Activated CD8-positive, alpha-beta T cell treated with anti-CD3 and anti-CD28 coated beads for 36 hours (primary cell): ENCODE measurements at regions not wholly inside any gene's neighbourhood (a gene's known extent, or its start where the extent isn't known, plus 50 kb on each side); places are given as distances from the start of the nearest gene placed in this dataset.

Experiments used
- ATAC-seq: fragments of 200-7000 bp; cut with Tn5 transposase; one replicate; pipeline ENCODE4 v1.10.0; 2021; ENCODE audit warnings: mild to moderate bottlenecking, moderate library complexity
- CTCF ChIA-PET: fragments of 350-600 bp; sonication (Branson Sonifier 250); formaldehyde crosslinking; loops from one replicate; lab custom pipeline; 2021; ENCODE audit warnings: antibody characterized with exemption; lab: Charles Lee
- POLR2A ChIA-PET: fragments of 350-600 bp; sonication (Branson Sonifier 250); formaldehyde crosslinking; loops from one replicate; lab custom pipeline; 2021; ENCODE audit warnings: antibody characterized with exemption; lab: Charles Lee
- DNase-seq: peaks from one replicate; pipeline ENCODE4 v3.0.0-alpha.2; 2020
- H3K27ac Mint-ChIP-seq: one replicate; pipeline ENCODE4 v1.8.0; 2021; ENCODE audit warnings: mild to moderate bottlenecking, mixed read lengths
- H3K27me3 Mint-ChIP-seq: one replicate; pipeline ENCODE4 v1.8.0; 2021; ENCODE audit warnings: mixed read lengths
- H3K36me3 Mint-ChIP-seq: one replicate; pipeline ENCODE4 v1.8.0; 2021; ENCODE audit warnings: low read depth, mixed read lengths
- H3K4me1 Mint-ChIP-seq: one replicate; pipeline ENCODE4 v1.8.0; 2021; ENCODE audit warnings: low read depth, mixed read lengths
- H3K4me3 Mint-ChIP-seq: one replicate; pipeline ENCODE4 v1.8.0; 2021; ENCODE audit warnings: mild to moderate bottlenecking, moderate library complexity, mixed read lengths
- H3K9me3 Mint-ChIP-seq: one replicate; pipeline ENCODE4 v1.8.0; 2021; ENCODE audit warnings: mixed read lengths
- intact Hi-C: fragments of 100-400 bp; cut with micrococcal nuclease; formaldehyde crosslinking; loops from one replicate; pipeline ENCODE4 v1.10.0; 2022
- TF ChIP-seq, protein P1 (sequence below): fragments of 200-600 bp; IDR thresholded peaks from one replicate; pipeline ENCODE4 v1.8.0; 2022; ENCODE audit warnings: antibody characterized with exemption, mild to moderate bottlenecking

DNA sequence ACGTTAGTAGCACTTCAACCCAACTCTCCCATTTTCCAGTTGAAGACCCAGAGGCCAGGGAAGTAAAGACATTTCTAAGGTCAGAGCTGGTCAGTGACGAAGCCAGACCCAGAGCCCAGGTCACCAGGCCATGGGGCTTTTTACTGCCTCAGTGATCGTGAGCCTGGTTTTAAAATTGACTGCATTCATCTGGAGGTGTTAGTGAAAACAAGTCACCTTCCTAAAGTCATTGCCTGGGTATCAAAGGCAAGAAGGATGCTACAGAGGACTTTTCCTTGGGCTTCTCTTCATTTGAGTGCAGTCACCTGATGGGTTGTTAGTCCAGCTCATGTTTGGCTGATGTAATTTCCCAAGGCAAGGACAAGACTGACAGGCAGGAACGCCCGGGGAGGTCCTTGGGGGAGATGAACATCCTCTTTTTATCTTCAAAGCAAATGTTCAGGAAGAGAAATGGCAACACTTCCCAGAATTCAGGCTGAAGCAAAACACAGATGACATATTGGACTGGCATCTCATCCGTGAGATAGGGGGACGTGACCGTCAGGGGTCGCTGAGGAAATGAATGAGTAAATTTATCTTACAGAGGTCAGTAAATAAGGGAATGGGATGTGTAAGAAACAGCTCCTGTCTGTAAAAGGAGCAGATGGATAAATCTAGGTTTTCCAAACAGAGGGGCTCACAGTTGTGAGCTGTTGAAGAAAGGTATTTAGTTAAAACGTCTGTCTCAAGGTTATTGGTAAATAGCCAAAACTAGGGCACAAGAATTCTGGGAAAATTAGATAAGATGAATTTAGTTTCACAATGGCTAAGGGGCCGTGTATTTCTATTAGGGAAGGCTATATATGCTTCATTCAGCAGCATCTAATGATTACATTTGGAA is 201.2 kb downstream of the OPA1 start:
- CTCF ChIA-PET: no interaction called here

DNA sequence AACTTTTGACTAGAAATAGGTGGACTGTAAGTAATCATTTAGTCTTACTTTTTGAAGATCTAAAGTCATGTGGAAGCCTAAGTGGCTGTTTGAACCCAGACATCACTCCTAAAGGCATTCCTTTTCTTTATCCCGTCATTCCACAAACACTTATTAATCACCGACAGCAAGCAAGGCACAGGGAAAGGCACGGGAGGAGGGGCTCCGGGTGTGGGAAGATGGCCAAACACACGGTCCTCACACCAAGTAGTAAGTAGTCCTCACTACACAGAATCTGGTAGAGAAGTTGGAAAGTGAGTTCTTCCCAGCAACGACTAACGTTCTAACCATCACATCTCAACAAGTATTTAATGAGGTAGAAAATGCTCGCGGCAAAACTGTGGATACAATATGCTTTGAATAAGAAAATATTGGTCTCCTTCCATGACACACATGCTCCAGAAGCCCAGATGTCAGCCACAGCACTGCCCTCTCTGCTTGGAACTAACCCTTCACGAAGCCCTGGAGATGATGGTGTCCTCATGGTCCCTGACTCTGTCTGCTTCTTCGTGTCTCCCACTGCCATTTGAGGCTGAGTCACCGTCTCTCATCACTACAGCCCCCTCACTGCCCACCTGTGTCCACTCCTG is 202.2 kb downstream of the OPA1 start:
- TF ChIP-seq, protein P1, sequence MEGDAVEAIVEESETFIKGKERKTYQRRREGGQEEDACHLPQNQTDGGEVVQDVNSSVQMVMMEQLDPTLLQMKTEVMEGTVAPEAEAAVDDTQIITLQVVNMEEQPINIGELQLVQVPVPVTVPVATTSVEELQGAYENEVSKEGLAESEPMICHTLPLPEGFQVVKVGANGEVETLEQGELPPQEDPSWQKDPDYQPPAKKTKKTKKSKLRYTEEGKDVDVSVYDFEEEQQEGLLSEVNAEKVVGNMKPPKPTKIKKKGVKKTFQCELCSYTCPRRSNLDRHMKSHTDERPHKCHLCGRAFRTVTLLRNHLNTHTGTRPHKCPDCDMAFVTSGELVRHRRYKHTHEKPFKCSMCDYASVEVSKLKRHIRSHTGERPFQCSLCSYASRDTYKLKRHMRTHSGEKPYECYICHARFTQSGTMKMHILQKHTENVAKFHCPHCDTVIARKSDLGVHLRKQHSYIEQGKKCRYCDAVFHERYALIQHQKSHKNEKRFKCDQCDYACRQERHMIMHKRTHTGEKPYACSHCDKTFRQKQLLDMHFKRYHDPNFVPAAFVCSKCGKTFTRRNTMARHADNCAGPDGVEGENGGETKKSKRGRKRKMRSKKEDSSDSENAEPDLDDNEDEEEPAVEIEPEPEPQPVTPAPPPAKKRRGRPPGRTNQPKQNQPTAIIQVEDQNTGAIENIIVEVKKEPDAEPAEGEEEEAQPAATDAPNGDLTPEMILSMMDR: no peak
- ATAC-seq (no peak), DNase-seq (no peak)
- Mint-ChIP-seq H3K4me1 (no peaks in the 10 kb centered on the region), H3K27ac (no peak overlapping the region), H3K4me3 (no peak overlapping the region), H3K9me3 (no peaks in the 10 kb centered on the region), H3K36me3 (no peaks in the 10 kb centered on the region), H3K27me3 (peaks cover 15% of the 10 kb centered on the region)
- POLR2A ChIA-PET: no interaction called here
- intact Hi-C loops: no loop called here
- CTCF ChIA-PET: interaction anchor here (0.9 kb wide), 1 partner anchor 14 kb away, joined by 3 read pairs; no protein-coding TSS in a partner anchor

More for the DNA sequence above, 201.2 kb downstream of the OPA1 start:
- no peak overlapping the region for H3K27ac Mint-ChIP-seq
- POLR2A ChIA-PET: no interaction called here
- intact Hi-C loops: no loop called here
- H3K9me3 Mint-ChIP-seq: no peaks in the 10 kb centered on the region
- H3K27me3 Mint-ChIP-seq: peaks cover 15% of the 10 kb centered on the region
- no peak overlapping the region for H3K4me3 Mint-ChIP-seq
- DNase-seq: no peak
- no peak for ATAC-seq
- H3K36me3 Mint-ChIP-seq: no peaks in the 10 kb centered on the region
- TF ChIP-seq, protein P1: no peak
- no peaks in the 10 kb centered on the region for H3K4me1 Mint-ChIP-seq

DNA sequence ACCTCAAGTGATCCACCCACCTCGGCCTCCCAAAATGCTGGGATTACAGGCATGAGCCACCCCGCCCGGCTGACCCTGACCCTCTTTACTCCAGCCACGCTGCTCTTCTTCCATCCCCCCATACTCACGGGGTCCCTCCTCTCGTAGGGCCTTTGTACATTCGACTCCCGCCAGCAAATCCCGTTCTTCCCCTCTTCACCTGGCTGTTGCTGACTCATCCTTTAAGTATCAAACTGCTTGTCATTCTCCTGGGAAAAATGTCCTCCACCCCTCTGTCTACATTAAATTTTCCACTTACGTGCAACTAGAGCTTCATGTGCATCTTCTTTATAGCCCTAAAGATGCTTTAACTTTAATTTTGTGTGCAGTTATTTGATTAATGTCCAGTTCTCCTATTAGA is 203.1 kb downstream of the OPA1 start:
- ChIA-PET POLR2A (no interaction called here), CTCF (interaction anchor here (0.9 to 1.5 kb wide), 2 partner anchors 8 to 15 kb away, joined by 3 read pairs; no protein-coding TSS in a partner anchor)
- H3K27ac Mint-ChIP-seq: no peak overlapping the region
- ATAC-seq (no peak), DNase-seq (no peak)
- intact Hi-C loops: no loop called here
- H3K9me3 Mint-ChIP-seq: no peaks in the 10 kb centered on the region
- no peaks in the 10 kb centered on the region for H3K36me3 Mint-ChIP-seq
- H3K4me1 Mint-ChIP-seq: no peaks in the 10 kb centered on the region
- no peak overlapping the region for H3K4me3 Mint-ChIP-seq
- H3K27me3 Mint-ChIP-seq: peaks cover 15% of the 10 kb centered on the region
- TF ChIP-seq, protein P1: no peak

DNA sequence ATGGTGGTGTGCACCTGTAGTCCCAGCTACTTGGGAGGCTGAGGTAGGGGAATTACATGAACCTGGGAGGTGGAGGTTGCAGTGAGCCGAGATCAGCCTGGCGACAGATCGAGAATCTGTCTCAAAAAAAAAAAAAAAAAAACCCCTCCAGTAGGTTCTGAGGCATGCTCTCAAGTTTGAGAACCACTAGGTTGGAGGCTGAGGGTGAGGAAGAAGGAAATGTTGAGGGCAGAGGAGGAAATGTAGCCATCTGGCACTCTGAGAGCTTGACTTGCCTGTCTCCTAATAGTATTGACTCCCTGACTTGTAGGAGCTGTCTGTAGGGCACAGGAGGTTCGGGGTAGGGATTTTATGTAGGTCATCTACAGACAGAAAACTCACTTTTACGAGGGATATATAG is 204.6 kb downstream of the OPA1 start:
- Mint-ChIP-seq H3K36me3 (no peaks in the 10 kb centered on the region), H3K4me1 (no peaks in the 10 kb centered on the region), H3K27me3 (peaks cover 14% of the 10 kb centered on the region), H3K9me3 (no peaks in the 10 kb centered on the region), H3K27ac (no peak overlapping the region), H3K4me3 (no peak overlapping the region)
- no peak for DNase-seq
- POLR2A ChIA-PET: no interaction called here
- TF ChIP-seq, protein P1: no peak
- no peak for ATAC-seq
- CTCF ChIA-PET: interaction anchor here (1.5 kb wide), 1 partner anchor 10 kb away, joined by 3 read pairs; no protein-coding TSS in a partner anchor
- intact Hi-C loops: no loop called here

DNA sequence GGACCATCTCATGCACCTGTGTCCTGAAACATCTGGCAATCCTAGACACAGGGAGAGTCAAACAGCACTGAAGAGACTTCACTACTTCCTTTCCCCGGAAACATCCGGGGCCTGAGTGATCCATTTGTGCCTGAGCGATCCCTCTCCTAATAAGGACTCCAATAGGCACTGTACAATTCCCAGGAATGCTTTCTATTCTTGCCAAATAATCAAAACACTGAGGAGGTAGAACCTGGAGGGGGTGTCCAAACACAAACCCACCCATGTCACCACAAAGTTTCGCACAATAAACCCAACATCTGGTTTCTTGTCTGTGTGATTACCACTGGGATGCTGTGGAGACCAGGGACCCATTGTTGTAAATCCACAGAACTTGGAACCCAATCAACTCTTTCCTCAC is 205.0 kb downstream of the OPA1 start:
- no peak for ATAC-seq
- H3K9me3 Mint-ChIP-seq: no peaks in the 10 kb centered on the region
- ChIA-PET CTCF (no interaction called here), POLR2A (no interaction called here)
- no peak overlapping the region for H3K27ac Mint-ChIP-seq
- TF ChIP-seq, protein P1: no peak
- no peak for DNase-seq
- no peaks in the 10 kb centered on the region for H3K36me3 Mint-ChIP-seq
- intact Hi-C loops: no loop called here
- H3K27me3 Mint-ChIP-seq: peaks cover 16% of the 10 kb centered on the region
- no peaks in the 10 kb centered on the region for H3K4me1 Mint-ChIP-seq
- no peak overlapping the region for H3K4me3 Mint-ChIP-seq
